ENCODE measurements at regions not wholly inside any gene's neighbourhood (a gene's known extent, or its start where the extent isn't known, plus 50 kb on each side); places are given as distances from the start of the nearest gene placed in this dataset.

- DNase-seq (ENCODE audit: low spot score) = no peak
These were observed 300.6 kb upstream of the LMCD1 start for GRCh38 chr3:8200996-8201395.

GRCh38 chr3:8201886-8202285, 299.7 kb upstream of the LMCD1 start:
- DNase-seq (ENCODE audit: low spot score) = no peak

GRCh38 chr3:8204331-8204730, 297.3 kb upstream of the LMCD1 start:
- DNase-seq (ENCODE audit: low spot score) = no peak

GRCh38 chr3:8204853-8205650, 296.6 kb upstream of the LMCD1 start:
- DNase-seq (ENCODE audit: low spot score) = no peak

GRCh38 chr3:8205881-8206280, 295.7 kb upstream of the LMCD1 start:
- DNase-seq (ENCODE audit: low spot score) = no peak

- DNase-seq (ENCODE audit: low spot score) = no peak
These were observed 294.5 kb upstream of the LMCD1 start for GRCh38 chr3:8206971-8207617.

- no peak for DNase-seq (ENCODE audit: low spot score)
These were observed 290.7 kb upstream of the LMCD1 start for GRCh38 chr3:8210882-8211341.

- no peak for DNase-seq (ENCODE audit: low spot score)
These were observed 288.8 kb upstream of the LMCD1 start for GRCh38 chr3:8212794-8213193.

GRCh38 chr3:8213286-8213685, 288.3 kb upstream of the LMCD1 start:
- DNase-seq (ENCODE audit: low spot score) = no peak

- DNase-seq (ENCODE audit: low spot score) = no peak
These were observed 285.8 kb upstream of the LMCD1 start for GRCh38 chr3:8215821-8216220.

- DNase-seq (ENCODE audit: low spot score) = no peak
These were observed 283.2 kb upstream of the LMCD1 start for GRCh38 chr3:8218353-8218940.

- no peak for DNase-seq (ENCODE audit: low spot score)
These were observed 281.3 kb upstream of the LMCD1 start for GRCh38 chr3:8220291-8220690.

GRCh38 chr3:8223766-8224165, 277.9 kb upstream of the LMCD1 start:
- DNase-seq (ENCODE audit: low spot score) = no peak

GRCh38 chr3:8224941-8225340, 276.7 kb upstream of the LMCD1 start:
- no peak for DNase-seq (ENCODE audit: low spot score)

GRCh38 chr3:8233938-8234337, 267.7 kb upstream of the LMCD1 start:
- no peak for DNase-seq (ENCODE audit: low spot score)

GRCh38 chr3:8236264-8236663, 265.4 kb upstream of the LMCD1 start:
- no peak for DNase-seq (ENCODE audit: low spot score)

GRCh38 chr3:8237893-8238292, 263.7 kb upstream of the LMCD1 start:
- no peak for DNase-seq (ENCODE audit: low spot score)

- no peak for DNase-seq (ENCODE audit: low spot score)
These were observed 263.2 kb upstream of the LMCD1 start for GRCh38 chr3:8238432-8238831.

GRCh38 chr3:8239095-8239494, 262.5 kb upstream of the LMCD1 start:
- DNase-seq (ENCODE audit: low spot score) = no peak

- DNase-seq (ENCODE audit: low spot score) = no peak
These were observed 261.6 kb upstream of the LMCD1 start for GRCh38 chr3:8239718-8240695.

- DNase-seq (ENCODE audit: low spot score) = no peak
These were observed 255.6 kb upstream of the LMCD1 start for GRCh38 chr3:8246070-8246469.

- no peak for DNase-seq (ENCODE audit: low spot score)
These were observed 248.4 kb upstream of the LMCD1 start for GRCh38 chr3:8253201-8253600.

Measured in ecto neural progenitor cell (in vitro differentiated cells).